Heart left ventricle (tissue), 13 donors: ENCODE measurements at regions not wholly inside any gene's neighbourhood (a gene's known extent, or its start where the extent isn't known, plus 50 kb on each side); places are given as distances from the start of the nearest gene placed in this dataset.

ENCODE experiments used
- CTCF ChIP-seq, 12 donors: fragments of 200-600 bp; sonication (generic) in 4 of 12; IDR thresholded peaks; one replicate each; pipeline versions ENCODE4 v1.5.0 to v1.8.0; 2018 to 2022; ENCODE audit warnings: antibody characterized with exemption in 12 of 12, mild to moderate bottlenecking in 5 of 12
- POLR2A ChIP-seq, 2 donors: fragments of 450-650 bp; IDR thresholded peaks; one replicate each; pipeline ENCODE4 v1.6.1; 2017; ENCODE audit warnings: antibody characterized with exemption in 2 of 2, mild to moderate bottlenecking in 2 of 2, moderate library complexity in 2 of 2
- donor health status: ischemic (EF 13 %, LVEDD 7.1; RV severe dilation, severe dysfunction).
- donor health status: DM: no; HTN: yes; CAD: no.
- donor health status: DM: no; HTN: no; CAD: no.
- donor health status: ischemic (EF 25% LVEDD 6.9; RV normal size, moderate dysfunction).
- donor health status: ischemic (EF 25% LVEDD 5.7; RV mildly dilated, moderate dysfunction).
- donor health status: ischemic (EF 35%, LVEDD 5.7; RV mildly dilated, moderate dysfunction).
- donor health status: nonischemic (EF 11% LVEDD 7.7; RV severe dilation, severe dysfunction).
- donor health status: DM: yes; HTN: yes; CAD: no.
- donor health status: PGD.
- donor health status: ischemic (EF 29% LVEDD 5.4; RV normal size, mild dysfunction).
- donor health status: nonischemic (EF 23%, LVEDD 6.1; RV moderate dilation, normal function).

GRCh38 chr2:146503366-146503765, 1341.5 kb upstream of the ACVR2A start:
- TF ChIP-seq CTCF (IDR thresholded peaks at IDR 0.05) (no peak), POLR2A (IDR thresholded peaks at IDR 0.05) (no peak)
